ENCODE measurements at regions not wholly inside any gene's neighbourhood (a gene's known extent, or its start where the extent isn't known, plus 50 kb on each side); places are given as distances from the start of the nearest gene placed in this dataset.

GRCh38 chr12:126890097-126890496 lies 1376.9 kb upstream of the TMEM132C start:
- no peak for TF ChIP-seq CTCF (IDR thresholded peaks at IDR 0.05; ENCODE audit: insufficient read depth, low read length)
- no peak for DNase-seq (ENCODE audit: low read depth)
- H3K4me3 ChIP-seq (ENCODE audit: low read depth, low read length): no peak overlapping the region

GRCh38 chr12:126891789-126892188 lies 1375.2 kb upstream of the TMEM132C start:
- DNase-seq (ENCODE audit: low read depth): no peak
- no peak for TF ChIP-seq CTCF (IDR thresholded peaks at IDR 0.05; ENCODE audit: insufficient read depth, low read length)
- H3K4me3 ChIP-seq (ENCODE audit: low read depth, low read length): no peak overlapping the region

GRCh38 chr12:126895951-126896913 lies 1370.7 kb upstream of the TMEM132C start:
- peak; percentile 5 for DNase-seq (ENCODE audit: low read depth)
- H3K4me3 ChIP-seq (ENCODE audit: low read depth, low read length): no peak overlapping the region
- no peak for TF ChIP-seq CTCF (IDR thresholded peaks at IDR 0.05; ENCODE audit: insufficient read depth, low read length)

GRCh38 chr12:126897102-126897501 lies 1369.9 kb upstream of the TMEM132C start:
- no peak for DNase-seq (ENCODE audit: low read depth)
- H3K4me3 ChIP-seq (ENCODE audit: low read depth, low read length): no peak overlapping the region
- TF ChIP-seq CTCF (IDR thresholded peaks at IDR 0.05; ENCODE audit: insufficient read depth, low read length): no peak

- no peak for TF ChIP-seq CTCF (IDR thresholded peaks at IDR 0.05; ENCODE audit: insufficient read depth, low read length)
- DNase-seq (ENCODE audit: low read depth): no peak
- H3K4me3 ChIP-seq (ENCODE audit: low read depth, low read length): no peak overlapping the region
Measured at GRCh38 chr12:126897778-126898177, 1369.2 kb upstream of the TMEM132C start.

GRCh38 chr12:126898562-126898961 lies 1368.4 kb upstream of the TMEM132C start:
- no peak for TF ChIP-seq CTCF (IDR thresholded peaks at IDR 0.05; ENCODE audit: insufficient read depth, low read length)
- no peak for DNase-seq (ENCODE audit: low read depth)
- H3K4me3 ChIP-seq (ENCODE audit: low read depth, low read length): no peak overlapping the region

Data from fibroblast of the aortic adventitia (primary cell).